ENCODE measurements at regions not wholly inside any gene's neighbourhood (a gene's known extent, or its start where the extent isn't known, plus 50 kb on each side); places are given as distances from the start of the nearest gene placed in this dataset.

DNA sequence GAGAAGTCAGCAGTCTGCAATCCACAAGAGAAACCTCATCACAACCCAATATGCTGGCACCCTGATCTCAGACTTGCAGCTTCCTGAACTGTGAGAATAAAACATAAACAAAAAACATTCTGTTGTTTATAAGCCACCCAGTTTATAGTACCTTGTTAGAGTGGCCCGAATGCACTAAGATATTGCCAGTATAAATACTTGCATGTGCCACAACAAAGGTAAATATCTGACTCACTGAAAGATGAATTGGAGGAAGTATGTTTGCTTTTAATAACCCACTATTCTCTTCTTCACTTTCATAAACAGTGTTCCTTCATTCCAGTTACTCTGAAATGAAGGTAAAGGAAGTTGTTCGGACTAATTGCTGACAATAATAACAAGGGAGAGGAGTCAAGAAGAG is 1163.4 kb upstream of the CDH6 start:
- TF ChIP-seq JUN (IDR thresholded peaks at IDR 0.05; ENCODE audit: borderline replicate concordance, insufficient read depth, insufficient read length, low read depth) (no peak), EZH2 (IDR thresholded peaks at IDR 0.05; ENCODE audit: borderline replicate concordance, low read depth, low read length, severe bottlenecking) (no peak), GATA2 (IDR thresholded peaks at IDR 0.05; ENCODE audit: insufficient read depth, insufficient read length, low read depth, low read length) (no peak), POLR2AphosphoS5 (IDR thresholded peaks at IDR 0.05; ENCODE audit: insufficient read depth, low read depth, low read length) (no peak), FOS (IDR thresholded peaks at IDR 0.05; ENCODE audit: borderline replicate concordance, insufficient read depth, low read length) (no peak)
- no peaks in the 10 kb centered on the region for H3K4me1 ChIP-seq (ENCODE audit: control insufficient read depth, extremely low read depth, insufficient read depth, low read length)
- no peak overlapping the region for H3K4me2 ChIP-seq (ENCODE audit: insufficient read depth, low read length)
- H3K27ac ChIP-seq (ENCODE audit: insufficient read depth, low read depth, low read length): no peak overlapping the region
- no peaks in the 10 kb centered on the region for H3K36me3 ChIP-seq (ENCODE audit: control insufficient read depth in 2 of 2, extremely low read depth in 1 of 2, insufficient read depth in 2 of 2, low read length in 2 of 2)
- no peak for DNase-seq (ENCODE audit: low read depth, low spot score)
- no peak overlapping the region for H2AFZ ChIP-seq (ENCODE audit: low read depth, low read length)
- FAIRE-seq: no peak
- no peaks in the 10 kb centered on the region for H4K20me1 ChIP-seq (replicated peaks; ENCODE audit: control insufficient read depth, extremely low read depth, insufficient read depth, low read length)
- H3K4me3 ChIP-seq (replicated peaks in 1 of 3; ENCODE audit: insufficient read depth in 1 of 3, low read depth in 1 of 3, low read length in 3 of 3): no peak overlapping the region
- dilution Hi-C loops (cut with MboI; ENCODE audit: extremely low pct_ligation_motif_present, low sequenced_read_pairs) (no loop called here), intact Hi-C loops (cut with micrococcal nuclease) (no loop called here)
- CTCF ChIA-PET: no interaction called here
- BruUV-seq (replicated peaks): no TSS peak
- no peak overlapping the region for H3K9ac ChIP-seq (replicated peaks; ENCODE audit: extremely low read depth, insufficient read depth, low read length)
- H3K27me3 ChIP-seq (ENCODE audit: control insufficient read depth in 2 of 2, insufficient read depth in 2 of 2, low read length in 2 of 2): no peaks in the 10 kb centered on the region
- POLR2A ChIA-PET: no interaction called here
- no peaks in the 10 kb centered on the region for H3K9me3 ChIP-seq (replicated peaks; ENCODE audit: control insufficient read depth, insufficient read depth, low read length)
- no peaks in the 10 kb centered on the region for H3K79me2 ChIP-seq (ENCODE audit: control insufficient read depth, insufficient read depth, low read length)
- H3K9me1 ChIP-seq (replicated peaks; ENCODE audit: control insufficient read depth, extremely low read depth, insufficient read depth, low read length): no peaks in the 10 kb centered on the region

DNA sequence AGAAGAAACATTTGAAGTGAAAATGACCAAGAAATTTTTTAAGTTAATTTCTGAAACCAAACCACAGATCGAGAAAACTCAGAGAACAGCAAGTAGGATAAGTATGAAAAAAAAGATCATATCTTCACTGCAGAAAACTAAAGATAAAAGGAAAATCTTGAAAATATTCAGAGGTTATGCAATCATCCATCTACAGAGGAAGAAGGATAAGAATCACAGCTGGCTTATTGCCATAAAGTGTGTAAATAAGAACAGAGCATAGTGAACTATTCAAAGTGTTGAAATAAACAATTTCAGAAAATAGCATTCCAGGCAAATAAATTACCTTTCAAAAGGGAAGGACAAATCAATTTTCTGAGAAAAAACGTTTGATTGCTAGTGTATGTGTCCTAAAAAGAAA is 1191.7 kb upstream of the CDH6 start:
- H3K9me1 ChIP-seq (replicated peaks; ENCODE audit: control insufficient read depth, extremely low read depth, insufficient read depth, low read length): no peaks in the 10 kb centered on the region
- dilution Hi-C loops (cut with MboI; ENCODE audit: extremely low pct_ligation_motif_present, low sequenced_read_pairs) (no loop called here), intact Hi-C loops (cut with micrococcal nuclease) (no loop called here)
- no peaks in the 10 kb centered on the region for H3K36me3 ChIP-seq (ENCODE audit: control insufficient read depth in 2 of 2, extremely low read depth in 1 of 2, insufficient read depth in 2 of 2, low read length in 2 of 2)
- no peaks in the 10 kb centered on the region for H3K4me1 ChIP-seq (ENCODE audit: control insufficient read depth, extremely low read depth, insufficient read depth, low read length)
- H3K9me3 ChIP-seq (replicated peaks; ENCODE audit: control insufficient read depth, insufficient read depth, low read length): peaks cover 1% of the 10 kb centered on the region
- ChIA-PET POLR2A (no interaction called here), CTCF (no interaction called here)
- H3K27me3 ChIP-seq (ENCODE audit: control insufficient read depth in 2 of 2, insufficient read depth in 2 of 2, low read length in 2 of 2): no peaks in the 10 kb centered on the region
- no TSS peak for BruUV-seq (replicated peaks)
- no peak for TF ChIP-seq MYC (IDR thresholded peaks at IDR 0.05; ENCODE audit: low read depth, low read length)
- TF ChIP-seq, protein P1, sequence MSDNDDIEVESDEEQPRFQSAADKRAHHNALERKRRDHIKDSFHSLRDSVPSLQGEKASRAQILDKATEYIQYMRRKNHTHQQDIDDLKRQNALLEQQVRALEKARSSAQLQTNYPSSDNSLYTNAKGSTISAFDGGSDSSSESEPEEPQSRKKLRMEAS (IDR thresholded peaks at IDR 0.05; ENCODE audit: insufficient read depth, insufficient read length): no peak
- no peak for TF ChIP-seq POLR2A (IDR thresholded peaks at IDR 0.05; ENCODE audit: low read depth, low read length)
- TF ChIP-seq POLR2AphosphoS5 (IDR thresholded peaks at IDR 0.05; ENCODE audit: insufficient read depth, low read depth, low read length): no peak
- TF ChIP-seq FOS (IDR thresholded peaks at IDR 0.05; ENCODE audit: borderline replicate concordance, insufficient read depth, low read length): no peak
- TF ChIP-seq GATA2 (IDR thresholded peaks at IDR 0.05; ENCODE audit: insufficient read depth, insufficient read length, low read depth, low read length): no peak
- TF ChIP-seq, protein P2, sequence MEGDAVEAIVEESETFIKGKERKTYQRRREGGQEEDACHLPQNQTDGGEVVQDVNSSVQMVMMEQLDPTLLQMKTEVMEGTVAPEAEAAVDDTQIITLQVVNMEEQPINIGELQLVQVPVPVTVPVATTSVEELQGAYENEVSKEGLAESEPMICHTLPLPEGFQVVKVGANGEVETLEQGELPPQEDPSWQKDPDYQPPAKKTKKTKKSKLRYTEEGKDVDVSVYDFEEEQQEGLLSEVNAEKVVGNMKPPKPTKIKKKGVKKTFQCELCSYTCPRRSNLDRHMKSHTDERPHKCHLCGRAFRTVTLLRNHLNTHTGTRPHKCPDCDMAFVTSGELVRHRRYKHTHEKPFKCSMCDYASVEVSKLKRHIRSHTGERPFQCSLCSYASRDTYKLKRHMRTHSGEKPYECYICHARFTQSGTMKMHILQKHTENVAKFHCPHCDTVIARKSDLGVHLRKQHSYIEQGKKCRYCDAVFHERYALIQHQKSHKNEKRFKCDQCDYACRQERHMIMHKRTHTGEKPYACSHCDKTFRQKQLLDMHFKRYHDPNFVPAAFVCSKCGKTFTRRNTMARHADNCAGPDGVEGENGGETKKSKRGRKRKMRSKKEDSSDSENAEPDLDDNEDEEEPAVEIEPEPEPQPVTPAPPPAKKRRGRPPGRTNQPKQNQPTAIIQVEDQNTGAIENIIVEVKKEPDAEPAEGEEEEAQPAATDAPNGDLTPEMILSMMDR (IDR thresholded peaks at IDR 0.05; ENCODE audit: extremely low read depth in 1 of 2, insufficient read depth in 1 of 2, low read depth in 1 of 2, low read length in 2 of 2): no peak
- H3K4me3 ChIP-seq (replicated peaks in 1 of 3; ENCODE audit: insufficient read depth in 1 of 3, low read depth in 1 of 3, low read length in 3 of 3): no peak overlapping the region
- no peak overlapping the region for H3K9ac ChIP-seq (replicated peaks; ENCODE audit: extremely low read depth, insufficient read depth, low read length)
- H3K27ac ChIP-seq (ENCODE audit: insufficient read depth, low read depth, low read length): no peak overlapping the region
- no peak for FAIRE-seq
- no peak for DNase-seq (ENCODE audit: low read depth, low spot score)
- H4K20me1 ChIP-seq (replicated peaks; ENCODE audit: control insufficient read depth, extremely low read depth, insufficient read depth, low read length): no peaks in the 10 kb centered on the region
- H3K4me2 ChIP-seq (ENCODE audit: insufficient read depth, low read length): no peak overlapping the region
- no peaks in the 10 kb centered on the region for H3K79me2 ChIP-seq (ENCODE audit: control insufficient read depth, insufficient read depth, low read length)
- H2AFZ ChIP-seq (ENCODE audit: low read depth, low read length): no peak overlapping the region

Measured in endothelial cell of umbilical vein (primary cell).